CD1c-positive myeloid dendritic cell (primary cell): ENCODE measurements at regions not wholly inside any gene's neighbourhood (a gene's known extent, or its start where the extent isn't known, plus 50 kb on each side); places are given as distances from the start of the nearest gene placed in this dataset.

ENCODE experiments used
- DNase-seq: peaks from one replicate; pipeline ENCODE4 v3.0.0-alpha.2; 2016; ENCODE audit errors: extremely low spot score

DNA sequence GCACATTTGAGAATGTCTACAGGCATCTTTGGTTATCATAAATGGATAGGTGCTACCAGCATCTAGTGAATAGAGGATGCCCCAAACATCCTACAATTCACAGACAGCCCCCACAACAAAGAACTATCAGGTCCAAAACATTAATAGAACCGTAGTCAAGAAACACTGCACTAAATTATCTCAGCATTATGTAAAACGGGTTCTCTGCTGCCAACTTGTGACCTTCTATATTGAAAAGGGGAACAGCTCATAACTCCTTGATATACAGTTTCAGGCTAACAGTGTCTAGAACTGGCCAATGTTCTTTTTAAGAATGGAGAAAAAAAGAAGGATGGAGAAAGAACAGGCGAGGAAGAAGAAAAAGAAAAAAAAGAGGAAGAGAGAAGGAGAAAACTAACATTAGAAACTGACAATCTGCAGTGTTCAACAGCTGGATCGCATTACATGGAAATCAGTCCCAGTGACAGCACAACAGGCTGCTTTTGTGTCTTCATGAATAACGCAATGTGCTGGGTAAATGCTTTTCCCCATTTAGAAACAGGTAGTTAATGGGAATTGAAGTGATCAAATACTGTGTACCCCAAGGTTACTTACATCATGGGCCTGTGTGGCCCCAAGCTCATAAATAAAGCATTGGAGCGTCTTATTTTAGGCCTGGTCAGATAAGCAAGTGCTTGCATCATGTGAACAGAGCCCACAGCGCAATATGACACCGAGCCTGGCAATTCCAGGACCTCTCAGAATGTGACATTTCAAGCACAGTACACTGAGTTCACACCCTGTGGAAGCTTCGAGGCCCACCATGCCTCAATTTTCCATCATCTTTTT is 339.5 kb downstream of the DHX15 start:
- no peak for DNase-seq

DNA sequence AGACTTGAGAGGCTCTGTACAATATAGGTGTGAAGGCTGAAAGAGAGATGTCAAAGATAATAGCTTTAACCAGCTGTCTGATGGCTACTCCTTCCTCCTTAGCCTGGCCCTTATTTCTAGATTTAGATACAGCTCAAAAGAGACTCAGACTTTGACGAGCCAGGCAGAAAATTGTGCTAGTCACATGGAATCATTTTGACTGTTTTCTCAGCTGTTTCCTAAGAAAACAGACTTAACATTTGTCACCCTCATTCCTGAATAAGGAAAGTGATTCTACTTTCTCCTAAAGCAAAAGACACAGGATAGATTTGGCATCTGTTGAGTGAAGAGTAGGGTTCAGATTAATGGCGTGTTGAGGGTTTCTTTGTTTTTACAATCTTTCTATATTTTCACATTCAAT is 340.7 kb downstream of the DHX15 start:
- DNase-seq, result no peak

DNA sequence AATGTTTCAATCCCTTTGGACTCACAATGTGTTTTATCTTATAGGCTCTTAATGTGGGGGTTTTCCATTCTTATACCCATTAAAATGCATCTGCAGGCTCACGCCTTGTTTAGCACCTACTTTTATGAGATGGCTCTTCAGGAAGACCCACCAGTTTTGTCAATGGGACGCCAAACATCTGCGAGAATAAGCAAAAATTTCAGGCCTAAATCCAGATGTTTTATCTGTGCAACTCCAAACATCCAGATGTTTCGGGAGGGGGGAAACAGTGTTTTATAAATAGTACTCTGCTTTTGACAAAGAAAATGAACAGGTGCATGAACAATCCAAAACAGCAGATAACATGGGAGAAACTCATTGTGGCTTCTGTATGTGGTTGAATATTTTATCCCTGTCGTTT is 342.8 kb downstream of the DHX15 start:
- DNase-seq, result no peak

DNA sequence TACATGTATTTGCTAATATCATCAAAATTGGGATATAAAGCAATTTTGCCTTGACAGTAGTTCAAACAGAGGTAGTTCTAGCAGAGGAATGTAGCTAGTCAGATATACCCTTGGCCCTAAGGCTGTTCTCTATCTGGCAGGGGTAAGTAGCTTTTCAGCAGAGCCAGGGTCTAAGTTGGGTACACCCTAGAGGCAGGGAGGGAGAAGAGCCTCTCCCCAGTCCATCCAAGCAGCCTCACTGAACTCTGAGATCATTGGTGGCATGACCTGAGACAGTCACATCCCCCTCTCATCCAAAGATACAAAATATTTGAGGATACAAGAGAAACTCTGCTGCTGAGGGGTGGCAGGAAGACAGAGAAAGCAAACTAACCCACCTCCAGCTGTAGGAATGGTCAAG is 343.7 kb downstream of the DHX15 start:
- no peak for DNase-seq

DNA sequence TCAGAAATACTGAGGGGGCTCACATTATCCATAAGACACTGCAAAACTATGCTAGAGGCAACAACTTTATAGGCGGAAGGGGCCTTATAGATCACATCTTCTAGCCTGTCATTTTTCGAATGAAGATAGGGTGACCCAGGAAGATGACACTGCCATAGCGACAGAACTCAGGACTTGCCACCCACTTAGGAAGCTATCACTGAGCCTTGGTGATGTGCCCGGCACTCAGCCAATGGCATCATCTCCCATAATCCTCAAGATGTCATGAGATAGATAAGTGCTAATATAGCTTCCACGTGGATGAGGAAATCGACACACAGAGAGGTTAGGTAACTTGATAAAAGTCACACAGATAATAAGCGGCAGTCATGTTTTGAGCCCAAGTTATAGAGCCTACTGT is 346.6 kb downstream of the DHX15 start:
- no peak for DNase-seq

DNA sequence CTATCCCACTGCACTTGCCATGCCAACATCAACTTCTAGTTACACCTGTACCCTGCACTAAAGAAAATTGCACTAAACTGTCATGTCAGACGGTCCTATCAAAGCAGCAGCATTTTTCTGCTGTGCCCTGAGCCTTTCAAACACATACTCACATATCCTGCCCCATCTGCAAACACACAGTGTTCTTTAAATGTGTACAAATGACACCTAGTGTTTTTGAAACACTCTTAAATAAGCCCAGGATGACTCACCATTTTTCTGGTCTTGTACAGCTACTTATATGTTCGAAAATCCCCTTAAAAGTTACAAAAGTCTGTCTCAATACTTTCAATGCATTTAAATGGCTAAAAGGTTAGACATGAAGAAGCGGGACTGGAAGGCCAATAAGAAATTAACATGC is 346.7 kb upstream of the PPARGC1A start:
- no peak for DNase-seq

DNA sequence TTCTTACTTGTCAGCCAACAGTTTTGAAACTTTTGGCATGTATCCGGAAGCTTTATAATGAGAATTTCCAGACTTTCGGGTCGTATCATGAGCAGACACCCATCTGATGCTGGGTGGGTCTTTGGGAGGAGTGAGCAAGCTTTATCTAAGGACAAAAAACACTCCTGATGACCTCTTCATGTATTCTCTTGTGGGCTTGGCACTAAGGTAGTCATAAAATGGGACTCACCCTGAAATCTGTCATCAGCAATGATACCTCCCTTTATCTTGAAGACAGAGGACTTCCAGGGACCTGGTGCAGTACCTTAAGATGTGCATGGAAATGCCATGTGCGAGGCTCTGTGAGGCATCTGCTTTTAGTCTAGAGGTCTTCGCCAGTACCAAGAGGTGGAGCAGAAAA is 346.3 kb upstream of the PPARGC1A start:
- no peak for DNase-seq

DNA sequence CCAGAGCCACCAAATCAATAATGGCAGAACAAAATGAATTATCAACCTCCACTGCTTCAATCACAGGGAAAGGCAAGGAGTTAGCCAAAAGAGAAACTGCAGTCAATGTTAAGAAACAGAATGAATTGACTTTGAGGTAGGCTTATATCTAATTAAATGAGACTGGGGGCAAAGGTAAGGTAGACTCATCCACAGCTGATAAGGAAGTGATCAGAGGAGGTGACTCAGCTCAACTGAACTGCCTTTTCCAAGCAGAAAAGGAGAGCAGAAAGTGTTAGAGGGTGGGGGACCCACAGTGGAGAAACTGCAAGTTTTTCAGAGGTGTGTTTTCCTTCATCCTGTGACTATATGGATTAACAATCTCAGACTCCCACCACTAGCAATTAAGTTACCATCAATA is 345.8 kb upstream of the PPARGC1A start:
- no peak for DNase-seq

DNA sequence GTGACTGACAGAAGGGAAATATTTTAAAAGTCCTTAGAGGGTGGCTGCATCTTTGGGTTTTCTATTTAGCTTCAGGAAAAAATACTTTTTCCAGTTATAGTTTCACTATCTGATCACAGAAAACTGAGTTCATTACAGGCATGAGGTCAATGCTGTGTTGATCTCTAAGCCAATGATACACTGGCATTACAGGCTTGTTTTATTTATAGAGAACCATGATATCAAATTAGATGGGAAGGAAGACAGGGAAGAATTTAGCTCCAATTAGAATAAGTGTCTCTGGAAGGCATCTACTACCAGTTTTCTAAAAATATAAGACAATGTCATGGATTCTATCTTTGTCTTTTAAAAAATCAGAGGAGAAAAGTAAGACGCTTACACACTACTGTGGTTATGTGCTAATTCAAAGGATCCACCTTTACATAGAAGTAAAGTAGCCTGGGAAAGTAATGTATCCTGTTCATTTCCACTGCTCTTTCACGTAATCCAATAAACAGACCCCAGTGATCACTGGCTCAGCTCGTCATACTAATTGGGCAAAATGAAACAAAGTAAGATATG is 344.5 kb upstream of the PPARGC1A start:
- DNase-seq, result no peak

DNA sequence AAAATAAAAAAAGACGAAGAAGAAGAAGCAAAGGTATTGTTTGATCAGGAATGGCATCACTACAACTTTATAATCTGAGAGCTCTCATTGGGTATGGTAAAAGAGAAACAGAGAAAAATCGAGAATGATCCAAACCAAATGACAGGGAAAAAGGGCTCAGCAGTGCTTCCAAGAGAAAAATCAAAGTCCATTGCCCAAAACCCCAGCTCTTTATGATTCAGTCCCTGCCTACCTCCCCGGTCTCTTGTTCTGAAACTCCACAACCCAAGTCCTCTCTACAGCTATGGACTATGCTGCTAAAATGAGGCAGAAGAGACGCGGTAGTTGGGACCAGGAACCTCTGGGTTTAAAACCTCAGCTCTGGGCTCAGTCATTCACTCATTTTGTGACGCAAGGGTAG is 341.1 kb upstream of the PPARGC1A start:
- no peak for DNase-seq

DNA sequence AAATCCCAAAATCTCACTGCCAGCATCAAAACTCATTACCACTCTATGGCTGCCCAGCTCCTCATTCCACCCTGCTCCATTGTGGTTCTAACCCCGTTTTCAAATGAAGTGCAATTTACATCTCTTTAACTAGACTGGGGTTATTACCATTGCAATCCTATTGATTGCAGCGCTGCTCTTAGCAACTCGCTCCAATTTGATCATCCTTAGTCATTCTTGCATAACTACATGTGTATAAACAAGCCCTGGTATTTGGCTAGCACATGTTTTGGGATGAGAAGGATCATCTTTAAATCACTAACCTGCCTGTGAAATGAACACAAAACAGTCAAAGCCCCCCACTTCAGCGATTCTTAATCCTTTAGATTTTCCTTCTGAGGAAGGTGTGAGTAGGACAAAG is 340.1 kb upstream of the PPARGC1A start:
- no peak for DNase-seq

DNA sequence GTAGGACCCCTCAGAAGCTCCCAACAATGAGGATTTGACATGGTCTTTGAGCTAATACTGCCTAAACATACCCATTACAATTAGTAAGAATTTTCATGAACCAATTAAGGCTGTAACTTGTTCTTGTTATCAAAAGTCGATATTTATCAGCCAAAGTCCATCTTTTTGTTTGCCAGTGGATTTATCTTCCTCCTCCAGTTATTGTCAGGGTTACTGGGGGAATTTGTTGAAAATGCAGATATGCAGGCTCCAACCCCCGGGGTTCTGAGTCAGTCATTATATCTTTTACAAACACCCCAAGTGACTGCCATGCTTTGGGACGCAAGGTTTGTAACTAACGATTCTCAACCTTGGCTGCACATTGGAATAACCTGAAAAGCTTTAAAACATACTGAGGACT is 338.8 kb upstream of the PPARGC1A start:
- DNase-seq, result no peak

DNA sequence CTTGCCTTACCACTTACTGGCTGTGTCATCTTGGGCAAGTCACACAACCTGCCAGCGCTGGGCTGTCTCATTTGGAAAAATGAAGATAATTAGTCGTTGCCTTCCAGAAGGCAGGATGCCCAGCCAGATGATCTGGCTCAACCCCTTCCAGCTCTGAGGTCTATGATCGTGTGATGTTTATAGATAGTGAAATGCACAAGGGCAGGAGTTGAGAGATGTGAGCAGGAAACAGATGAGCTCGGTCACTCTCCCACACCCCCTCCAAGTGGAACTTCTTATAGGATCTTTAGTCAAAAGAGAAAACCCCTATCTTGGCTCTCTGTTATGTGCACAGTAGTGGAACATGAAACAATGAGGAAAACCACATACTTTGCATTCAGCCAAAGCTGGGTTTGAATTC is 336.8 kb upstream of the PPARGC1A start:
- DNase-seq, result no peak

DNA sequence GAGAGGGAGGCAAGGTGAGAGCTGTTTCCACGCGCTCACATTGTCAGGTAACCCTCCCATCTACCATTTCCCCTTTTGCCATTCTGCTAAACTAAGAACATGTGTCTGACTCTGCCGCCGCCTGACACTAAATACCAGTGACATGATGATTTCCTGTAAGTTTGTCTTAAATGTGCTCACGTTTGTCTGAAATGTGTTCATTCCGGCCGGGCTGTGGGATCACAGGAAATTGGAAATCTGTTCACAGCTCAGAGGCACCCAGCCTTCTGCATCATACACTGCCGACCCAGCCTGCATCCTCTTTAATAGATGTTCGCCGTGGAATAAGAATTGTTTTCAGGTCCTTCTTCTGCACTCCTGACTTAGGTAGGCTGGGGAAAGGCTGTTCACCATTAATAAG is 336.2 kb upstream of the PPARGC1A start:
- DNase-seq, result no peak

DNA sequence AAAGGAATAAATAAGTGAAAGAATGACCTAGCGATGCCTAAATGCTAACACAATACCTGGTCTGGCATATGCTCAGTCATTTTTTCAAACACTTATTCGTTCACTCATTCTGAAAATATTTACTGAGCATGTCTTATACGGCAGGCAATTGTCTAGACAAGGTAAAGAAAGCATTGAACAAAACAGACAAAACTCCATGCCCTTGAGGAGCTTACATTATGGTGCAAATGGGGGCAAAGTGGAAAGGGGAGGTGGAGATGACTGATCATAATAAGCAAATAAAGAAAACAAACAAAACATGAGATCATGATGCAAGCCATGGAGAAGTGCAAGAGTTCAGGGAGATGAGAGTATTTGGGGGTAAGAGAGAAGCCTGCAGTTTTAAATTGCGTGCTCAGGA is 334.6 kb upstream of the PPARGC1A start:
- DNase-seq, result no peak

DNA sequence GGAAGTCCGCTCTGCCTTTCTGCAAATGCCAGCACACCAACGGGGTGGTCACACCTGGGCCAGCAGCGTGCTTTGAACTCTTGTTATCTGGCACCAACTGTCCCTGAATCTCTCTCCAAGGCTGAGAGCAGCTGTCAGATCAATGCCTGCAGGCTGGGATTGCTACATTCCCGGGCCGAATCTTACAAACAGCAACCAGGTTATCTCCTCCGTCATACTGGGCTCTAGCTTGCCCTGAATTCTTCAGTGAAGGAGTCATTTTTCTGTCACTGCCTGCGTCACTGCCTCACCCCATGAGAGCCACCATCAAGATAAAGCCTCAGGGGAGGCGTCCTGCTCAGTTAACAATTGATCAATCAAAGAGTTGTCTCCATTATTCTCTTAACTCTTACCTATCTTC is 329.4 kb upstream of the PPARGC1A start:
- DNase-seq, result no peak

DNA sequence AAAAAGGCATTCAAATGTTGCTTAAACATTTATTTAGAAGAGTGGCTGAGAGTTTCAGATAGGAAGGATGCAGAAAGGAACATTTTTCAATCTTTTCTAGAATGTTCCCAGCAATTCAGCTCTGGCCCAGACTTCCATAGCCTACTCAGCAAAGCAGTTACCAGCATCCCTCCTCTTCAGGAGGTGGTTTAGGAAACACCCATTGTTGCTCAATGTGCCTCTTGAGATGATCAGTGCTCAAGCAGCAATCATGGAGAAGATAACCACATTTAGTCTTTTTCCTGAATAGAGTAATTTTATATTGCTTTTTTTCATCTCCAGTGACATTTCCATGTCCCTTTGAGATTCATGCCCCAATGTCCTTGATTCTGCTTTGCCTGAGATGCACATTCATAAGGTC is 328.7 kb upstream of the PPARGC1A start:
- DNase-seq, result no peak

DNA sequence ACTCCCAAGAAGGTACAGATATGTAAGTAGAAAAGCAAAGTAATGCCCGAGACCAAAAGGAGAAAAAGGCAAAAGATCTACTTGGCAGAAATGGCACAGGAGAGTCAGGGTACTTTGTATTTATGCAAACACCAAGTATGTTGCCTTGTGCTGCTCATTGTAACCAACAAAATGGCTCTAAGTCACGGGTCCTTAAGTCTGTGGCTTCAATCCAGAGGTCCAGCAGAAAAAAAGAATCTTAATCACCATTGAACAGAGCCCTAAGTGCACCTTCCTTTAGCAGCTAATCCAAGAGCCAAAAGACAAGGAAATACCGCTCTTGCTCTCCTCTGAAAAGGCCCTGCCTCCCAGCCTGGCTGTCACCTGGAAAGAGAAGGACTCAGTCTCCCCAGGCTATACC is 324.9 kb upstream of the PPARGC1A start:
- no peak for DNase-seq

DNA sequence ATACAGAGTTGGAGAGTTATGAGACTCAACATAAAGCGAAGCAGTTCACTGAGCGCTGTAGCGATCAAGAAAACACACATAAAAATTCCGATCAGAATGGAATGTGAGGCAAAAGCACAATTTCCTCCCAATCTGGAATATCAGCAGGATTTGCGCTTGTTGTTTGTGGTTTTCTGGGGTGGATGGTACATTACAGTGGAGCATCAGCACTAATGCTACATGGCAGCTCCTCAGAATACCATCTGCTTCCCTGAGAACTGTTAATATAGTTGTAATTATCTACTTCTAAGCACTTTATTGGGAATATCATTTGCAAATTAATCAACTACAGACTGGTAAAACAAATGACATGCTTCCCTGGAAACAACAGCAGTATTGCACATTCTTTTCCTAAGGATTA is 324.1 kb upstream of the PPARGC1A start:
- no peak for DNase-seq

DNA sequence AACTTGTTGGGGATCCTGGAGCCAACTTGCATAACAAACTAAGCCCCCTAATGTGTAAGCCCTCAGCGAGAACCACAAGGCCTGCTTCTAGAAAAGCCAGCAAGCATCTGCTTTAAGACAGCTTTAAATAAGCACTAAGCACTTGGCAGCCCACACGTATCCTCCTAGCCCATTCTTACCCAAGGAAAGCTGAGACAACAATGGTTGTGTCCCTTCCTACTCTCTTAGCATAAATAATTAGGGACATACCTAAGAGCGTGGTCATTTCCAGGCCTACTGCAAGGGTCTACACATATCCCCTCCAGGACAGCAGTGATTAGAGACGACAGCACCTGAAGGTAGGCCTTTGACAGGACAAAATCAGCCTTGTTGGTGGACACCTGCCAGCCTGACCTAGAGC is 322.8 kb upstream of the PPARGC1A start:
- DNase-seq, result no peak

DNA sequence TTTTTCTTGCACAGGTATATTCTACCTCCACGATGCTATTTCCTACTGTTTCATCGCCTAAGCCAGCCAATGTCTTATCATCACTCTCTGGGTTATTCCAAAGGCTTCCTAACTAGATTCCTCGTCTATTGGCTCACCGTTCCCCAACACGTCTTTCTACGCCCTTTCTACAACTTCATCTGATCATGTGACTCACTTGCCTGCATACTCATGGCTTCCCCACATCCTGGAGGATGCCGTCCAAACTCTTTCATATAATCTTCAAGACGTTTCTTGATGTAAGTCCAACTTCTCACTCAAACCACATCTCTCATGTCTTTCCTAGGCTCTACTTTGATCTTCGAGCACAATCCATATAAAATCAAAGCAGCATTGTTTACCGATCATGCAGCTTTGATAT is 322.0 kb upstream of the PPARGC1A start:
- DNase-seq, result no peak

DNA sequence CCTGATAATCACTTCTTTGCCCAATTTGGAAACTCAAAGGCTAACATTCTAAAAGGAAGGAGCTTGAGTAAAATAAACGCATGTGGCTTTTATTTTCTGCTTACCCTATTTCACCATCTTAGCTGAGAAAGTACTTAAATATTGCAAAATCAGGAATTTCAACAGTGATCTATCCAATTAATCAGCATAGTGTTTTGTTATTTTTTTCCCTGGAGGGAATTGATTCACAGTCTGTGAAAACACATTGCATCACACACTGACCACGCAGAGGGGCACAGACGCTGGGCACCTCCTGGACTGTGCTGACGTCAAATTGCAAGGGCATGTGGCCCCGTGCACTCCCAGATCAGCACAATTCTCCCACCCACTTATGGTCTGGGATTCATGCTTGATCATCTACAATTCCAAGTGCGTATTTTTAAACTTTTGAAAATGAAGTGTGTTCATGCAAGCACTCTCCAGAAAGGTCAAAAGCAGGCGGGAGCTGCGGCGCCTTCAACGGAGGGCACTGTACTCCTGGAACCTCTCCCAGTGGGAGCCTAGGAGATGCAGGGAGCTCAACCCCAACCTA is 320.6 kb upstream of the PPARGC1A start:
- no peak for DNase-seq

DNA sequence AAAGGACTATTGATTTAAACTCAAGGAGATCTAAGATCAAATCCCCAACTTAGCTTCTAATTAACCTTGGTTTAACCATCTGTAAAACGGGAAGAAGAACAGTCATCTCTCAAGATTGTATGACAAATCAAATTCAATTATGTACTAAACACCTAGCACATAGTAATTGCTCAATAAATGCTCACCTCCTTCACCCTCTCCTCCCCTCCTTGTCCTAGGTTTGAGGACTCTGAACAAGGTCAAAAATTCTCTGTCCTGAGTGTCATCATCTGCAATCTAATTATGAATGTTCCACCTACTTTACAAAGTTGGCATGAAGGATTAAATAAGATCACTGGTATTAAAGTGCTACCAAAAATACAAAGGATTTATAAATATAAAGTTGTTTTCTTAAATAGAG is 320.1 kb upstream of the PPARGC1A start:
- no peak for DNase-seq

DNA sequence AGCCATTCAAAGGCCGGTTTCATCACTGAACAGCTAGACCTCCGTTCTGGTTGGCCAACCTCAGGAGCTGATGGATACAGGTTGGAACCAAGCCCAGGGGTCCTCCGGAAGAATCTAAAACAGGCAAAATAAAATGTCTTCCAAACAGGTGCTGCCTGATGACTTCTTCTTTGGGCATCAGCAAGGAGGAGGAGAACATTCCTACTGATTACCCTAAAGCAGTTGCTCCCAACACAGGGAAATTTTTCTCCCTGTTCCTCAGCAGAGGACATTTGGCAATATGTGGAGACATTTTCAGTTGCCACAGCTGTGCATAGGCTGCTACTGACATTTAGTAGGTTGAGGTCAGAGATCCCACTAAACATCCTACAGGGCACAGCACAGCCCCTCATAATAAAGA is 319.3 kb upstream of the PPARGC1A start:
- DNase-seq, result no peak
